Memory B cell (primary cell): ENCODE measurements at regions not wholly inside any gene's neighbourhood (a gene's known extent, or its start where the extent isn't known, plus 50 kb on each side); places are given as distances from the start of the nearest gene placed in this dataset.
"Not testable (repeated sequence)": the region's sequence is repeated elsewhere in the genome, so short reads cannot be mapped to it uniquely, and the experiment has no call there.

Source experiments
- ATAC-seq: fragments of 150-1000 bp; cut with Tn5 transposase; 2 replicates; pipeline ENCODE4 v1.10.0; 2021; ENCODE audit warnings: low read depth, mild to moderate bottlenecking, moderate library complexity
- DNase-seq, 2 donors: peaks; one replicate each; pipeline ENCODE4 v3.0.0; 2022; ENCODE audit warnings: low spot score in 2 of 2
- H3K27ac Mint-ChIP-seq: one replicate; pipeline ENCODE4 v1.8.0; 2022; ENCODE audit warnings: mild to moderate bottlenecking, moderate library complexity, mixed read lengths
- H3K27me3 Mint-ChIP-seq: one replicate; pipeline ENCODE4 v1.8.0; 2022; ENCODE audit warnings: mixed read lengths
- H3K36me3 Mint-ChIP-seq: one replicate; pipeline ENCODE4 v1.8.0; 2022; ENCODE audit warnings: mild to moderate bottlenecking, mixed read lengths
- H3K4me1 Mint-ChIP-seq: one replicate; pipeline ENCODE4 v1.8.0; 2022; ENCODE audit warnings: mixed read lengths
- H3K4me3 Mint-ChIP-seq: one replicate; pipeline ENCODE4 v1.8.0; 2022; ENCODE audit warnings: mild to moderate bottlenecking, moderate library complexity, mixed read lengths
- H3K9me3 Mint-ChIP-seq: one replicate; pipeline ENCODE4 v1.8.0; 2022; ENCODE audit warnings: mixed read lengths

DNA sequence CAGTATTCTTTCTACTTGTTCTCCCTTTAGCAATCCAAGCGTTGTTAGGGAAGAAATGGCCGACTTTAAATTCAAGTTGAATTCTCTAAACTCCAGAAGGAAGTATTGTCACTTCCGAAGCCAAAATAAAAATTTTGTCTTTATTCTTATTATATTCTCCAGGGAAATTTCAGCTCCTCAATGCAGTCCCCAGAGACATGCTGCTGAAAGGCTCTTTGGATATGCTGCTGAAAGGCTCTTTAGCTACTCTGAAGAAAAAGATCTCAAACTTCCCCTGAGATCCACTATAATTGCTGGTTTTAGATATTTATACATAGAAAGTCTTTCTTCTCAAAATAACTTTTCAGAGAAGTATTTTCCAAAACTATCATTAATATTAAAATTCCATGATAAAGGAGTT is 92.3 kb upstream of the PARP8 start:
- H3K27ac Mint-ChIP-seq: no peak overlapping the region
- ATAC-seq (no peak), DNase-seq (no peak)
- H3K36me3 Mint-ChIP-seq: no peaks in the 10 kb centered on the region
- peaks cover 2% of the 10 kb centered on the region for H3K4me1 Mint-ChIP-seq
- no peak overlapping the region for H3K4me3 Mint-ChIP-seq
- H3K27me3 Mint-ChIP-seq: no peaks in the 10 kb centered on the region
- H3K9me3 Mint-ChIP-seq: no peaks in the 10 kb centered on the region

DNA sequence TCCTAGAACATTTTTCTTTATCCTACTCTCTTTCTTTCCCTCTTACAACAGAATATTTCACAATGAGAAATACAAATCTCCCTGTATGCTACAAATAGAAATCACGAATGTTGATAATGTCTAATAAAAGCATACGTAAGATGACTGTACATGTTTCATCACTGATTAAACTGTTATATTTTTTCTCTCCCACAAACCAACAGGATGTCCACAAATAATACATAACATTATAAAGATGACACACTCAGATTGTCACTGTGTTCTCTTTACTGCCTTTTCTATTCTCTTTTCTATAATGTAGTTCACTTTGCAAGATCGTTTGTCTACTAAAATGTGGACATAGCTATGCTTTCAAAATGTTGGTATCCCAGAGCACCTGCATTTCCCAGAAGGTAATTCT is 90.7 kb upstream of the PARP8 start:
- no peak for DNase-seq
- no peak overlapping the region for H3K27ac Mint-ChIP-seq
- H3K4me3 Mint-ChIP-seq: no peak overlapping the region
- peaks cover 2% of the 10 kb centered on the region for H3K4me1 Mint-ChIP-seq
- peaks cover 2% of the 10 kb centered on the region for H3K27me3 Mint-ChIP-seq
- ATAC-seq: no peak
- peaks cover 2% of the 10 kb centered on the region for H3K36me3 Mint-ChIP-seq
- H3K9me3 Mint-ChIP-seq: no peaks in the 10 kb centered on the region

DNA sequence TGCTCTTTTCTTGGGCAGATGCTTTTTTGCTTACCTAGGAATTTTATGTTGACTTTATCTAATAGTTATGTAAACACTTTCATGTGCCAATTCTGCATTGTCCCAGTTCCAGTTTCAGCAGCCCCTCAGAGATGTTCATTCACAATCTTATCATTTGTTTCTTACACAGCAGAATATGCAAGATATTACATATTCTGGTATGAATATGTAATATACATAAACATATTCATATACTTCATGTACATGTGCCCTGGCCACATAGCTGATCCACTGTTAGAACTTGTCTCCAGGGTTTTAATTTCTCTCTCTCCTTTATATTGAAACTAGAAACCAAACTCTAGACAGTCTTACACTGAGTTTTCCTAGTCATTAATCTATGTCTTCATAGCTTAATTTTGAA is 90.2 kb upstream of the PARP8 start:
- no peak overlapping the region for H3K4me3 Mint-ChIP-seq

DNA sequence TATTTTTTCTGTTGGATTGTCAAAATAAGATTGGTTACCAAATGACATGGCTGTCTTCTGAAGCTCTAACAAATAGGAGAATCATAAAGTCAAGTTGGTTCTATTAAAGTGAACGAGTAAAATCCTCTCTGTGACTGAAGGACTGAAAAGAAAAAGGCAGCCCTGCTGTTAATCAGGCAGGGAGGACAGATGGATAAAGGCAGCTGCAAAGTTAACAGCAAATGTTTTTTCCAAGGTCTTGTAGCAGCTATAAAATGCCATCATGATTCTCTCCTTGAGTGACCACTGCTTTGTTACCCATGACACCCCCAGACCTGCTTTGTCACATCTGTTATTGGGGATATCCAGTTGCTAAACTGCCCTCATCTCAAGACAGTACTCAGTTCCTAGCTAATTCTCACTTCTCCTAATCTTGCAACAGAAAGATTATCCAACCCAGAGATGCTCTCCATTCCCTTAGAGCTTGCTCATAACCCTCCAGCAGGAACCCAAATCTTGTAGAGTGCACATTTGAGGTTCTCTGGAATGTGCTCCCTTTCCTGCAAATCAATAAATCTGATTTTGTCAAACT is 89.7 kb upstream of the PARP8 start:
- no peak overlapping the region for H3K4me3 Mint-ChIP-seq
- H3K9me3 Mint-ChIP-seq: no peaks in the 10 kb centered on the region
- ATAC-seq: no peak
- peaks cover 2% of the 10 kb centered on the region for H3K4me1 Mint-ChIP-seq
- H3K27ac Mint-ChIP-seq: no peak overlapping the region
- peaks cover 2% of the 10 kb centered on the region for H3K36me3 Mint-ChIP-seq
- peaks cover 2% of the 10 kb centered on the region for H3K27me3 Mint-ChIP-seq
- DNase-seq: no peak

More for the DNA sequence above, 90.2 kb upstream of the PARP8 start:
- ATAC-seq (no peak), DNase-seq (no peak)
- peaks cover 2% of the 10 kb centered on the region for H3K27me3 Mint-ChIP-seq
- no peak overlapping the region for H3K27ac Mint-ChIP-seq
- no peaks in the 10 kb centered on the region for H3K9me3 Mint-ChIP-seq
- H3K36me3 Mint-ChIP-seq: peaks cover 2% of the 10 kb centered on the region
- peaks cover 2% of the 10 kb centered on the region for H3K4me1 Mint-ChIP-seq

DNA sequence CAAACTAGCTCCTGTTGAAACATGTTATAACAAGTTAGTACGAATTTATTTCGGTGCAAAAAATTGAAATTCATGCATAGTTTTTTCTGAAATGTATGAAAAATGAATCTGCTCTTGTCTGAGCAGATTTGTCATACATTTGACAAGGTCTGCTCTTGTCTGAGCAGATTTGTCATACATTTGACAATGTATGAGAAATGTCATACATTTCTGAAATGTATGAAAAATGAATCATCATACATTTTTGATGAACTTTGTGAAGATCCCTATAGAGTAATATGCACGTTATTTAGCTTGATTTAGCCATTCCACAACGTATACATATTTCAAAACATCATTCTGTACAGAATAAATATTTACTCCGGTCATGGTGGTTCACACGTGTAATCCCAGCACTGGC is 85.9 kb upstream of the PARP8 start:
- no peak for ATAC-seq
- peaks cover 2% of the 10 kb centered on the region for H3K36me3 Mint-ChIP-seq
- no peak for DNase-seq
- no peak overlapping the region for H3K4me3 Mint-ChIP-seq
- no peaks in the 10 kb centered on the region for H3K9me3 Mint-ChIP-seq
- peaks cover 2% of the 10 kb centered on the region for H3K4me1 Mint-ChIP-seq
- H3K27me3 Mint-ChIP-seq: peaks cover 4% of the 10 kb centered on the region
- no peak overlapping the region for H3K27ac Mint-ChIP-seq

DNA sequence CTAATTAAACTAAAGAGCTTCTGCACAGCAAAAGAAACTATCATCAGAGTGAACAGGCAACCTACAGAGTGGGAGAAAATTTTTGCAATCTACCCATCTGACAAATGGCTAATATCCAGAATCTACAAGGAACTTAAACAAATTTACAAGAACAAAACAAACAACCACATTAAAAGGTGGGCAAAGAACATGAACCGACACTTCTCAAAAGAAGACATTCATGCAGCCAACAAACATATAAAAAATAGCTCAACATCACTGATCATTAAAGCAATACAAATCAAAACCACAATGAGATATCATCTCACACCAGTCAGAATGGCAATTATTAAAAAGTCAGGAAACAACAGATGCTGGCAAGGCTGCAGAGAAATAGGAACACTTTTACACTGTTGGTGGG is 84.6 kb upstream of the PARP8 start:
- H3K27ac Mint-ChIP-seq, H3K36me3 Mint-ChIP-seq, H3K4me1 Mint-ChIP-seq, H3K27me3 Mint-ChIP-seq, H3K4me3 Mint-ChIP-seq, H3K9me3 Mint-ChIP-seq, ATAC-seq, DNase-seq: not testable (repeated sequence)

DNA sequence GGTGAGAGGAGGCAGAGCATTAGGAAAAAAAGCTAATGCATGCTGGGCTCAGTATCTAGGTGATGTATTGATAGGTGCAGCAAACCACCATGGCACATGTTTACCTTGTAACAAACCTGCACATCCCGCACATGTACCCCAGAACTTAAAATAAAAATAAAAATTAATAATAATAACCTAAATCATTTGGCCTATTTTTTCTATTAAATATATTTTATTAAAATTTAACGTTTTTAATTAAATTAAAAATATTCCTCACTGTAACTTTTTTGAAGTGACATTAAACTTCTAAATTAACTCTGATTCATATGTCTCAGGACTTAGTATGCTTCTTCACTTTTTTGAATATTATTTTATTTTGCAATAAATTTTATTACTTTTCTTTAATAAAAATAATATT is 83.7 kb upstream of the PARP8 start:
- DNase-seq: no peak
- H3K4me3 Mint-ChIP-seq: no peak overlapping the region
- no peak for ATAC-seq
- H3K9me3 Mint-ChIP-seq: no peaks in the 10 kb centered on the region
- H3K36me3 Mint-ChIP-seq: peaks cover 2% of the 10 kb centered on the region
- peaks cover 4% of the 10 kb centered on the region for H3K27me3 Mint-ChIP-seq
- H3K4me1 Mint-ChIP-seq: no peaks in the 10 kb centered on the region
- H3K27ac Mint-ChIP-seq: no peak overlapping the region

DNA sequence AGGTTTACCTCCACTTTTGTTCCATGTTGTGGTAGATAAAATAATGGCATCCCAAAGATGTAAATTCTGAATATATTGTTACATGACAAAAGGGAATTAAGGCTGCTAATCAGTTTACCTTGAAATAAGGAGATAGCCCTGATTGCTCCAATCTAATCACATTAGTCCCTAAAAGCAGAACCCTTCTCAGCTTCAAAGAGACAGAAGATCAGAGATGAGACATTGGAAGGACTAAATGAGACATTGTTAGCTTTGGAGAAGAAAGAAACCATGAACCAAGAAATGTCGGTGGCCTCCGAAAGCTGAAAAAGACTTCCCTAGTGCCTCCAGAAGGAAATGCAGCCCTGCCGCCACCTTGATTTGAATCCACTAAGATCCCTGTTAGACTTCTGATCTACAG is 82.8 kb upstream of the PARP8 start:
- Mint-ChIP-seq H3K4me1 (no peaks in the 10 kb centered on the region), H3K4me3 (no peak overlapping the region), H3K27ac (no peak overlapping the region), H3K36me3 (peaks cover 2% of the 10 kb centered on the region), H3K9me3 (no peaks in the 10 kb centered on the region), H3K27me3 (peaks cover 4% of the 10 kb centered on the region)
- DNase-seq (no peak), ATAC-seq (no peak)

DNA sequence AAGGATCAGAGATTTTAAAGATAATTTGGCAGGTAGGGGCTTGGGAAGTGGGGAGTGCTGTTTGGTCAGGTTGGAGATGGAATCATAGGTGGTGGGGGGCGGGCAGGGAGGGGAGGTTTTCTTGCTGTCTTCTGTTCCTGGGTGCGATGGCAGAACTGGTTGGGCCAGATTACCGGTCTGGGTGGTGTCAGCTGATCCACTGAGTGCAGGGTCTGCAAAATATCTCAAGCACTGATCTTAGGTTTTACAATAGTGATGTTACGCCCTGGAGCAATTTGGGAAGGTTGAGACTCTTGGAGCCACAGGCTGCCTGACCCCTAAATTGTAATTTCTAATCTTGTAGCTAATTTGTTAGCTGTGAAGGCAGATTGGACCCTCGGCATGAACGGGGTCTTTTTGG is 78.0 kb upstream of the PARP8 start:
- not testable (repeated sequence) for H3K9me3 Mint-ChIP-seq, ATAC-seq, H3K36me3 Mint-ChIP-seq, H3K27ac Mint-ChIP-seq, H3K4me3 Mint-ChIP-seq, H3K27me3 Mint-ChIP-seq, DNase-seq
- H3K4me1 Mint-ChIP-seq: peaks cover 13% of the 10 kb centered on the region

DNA sequence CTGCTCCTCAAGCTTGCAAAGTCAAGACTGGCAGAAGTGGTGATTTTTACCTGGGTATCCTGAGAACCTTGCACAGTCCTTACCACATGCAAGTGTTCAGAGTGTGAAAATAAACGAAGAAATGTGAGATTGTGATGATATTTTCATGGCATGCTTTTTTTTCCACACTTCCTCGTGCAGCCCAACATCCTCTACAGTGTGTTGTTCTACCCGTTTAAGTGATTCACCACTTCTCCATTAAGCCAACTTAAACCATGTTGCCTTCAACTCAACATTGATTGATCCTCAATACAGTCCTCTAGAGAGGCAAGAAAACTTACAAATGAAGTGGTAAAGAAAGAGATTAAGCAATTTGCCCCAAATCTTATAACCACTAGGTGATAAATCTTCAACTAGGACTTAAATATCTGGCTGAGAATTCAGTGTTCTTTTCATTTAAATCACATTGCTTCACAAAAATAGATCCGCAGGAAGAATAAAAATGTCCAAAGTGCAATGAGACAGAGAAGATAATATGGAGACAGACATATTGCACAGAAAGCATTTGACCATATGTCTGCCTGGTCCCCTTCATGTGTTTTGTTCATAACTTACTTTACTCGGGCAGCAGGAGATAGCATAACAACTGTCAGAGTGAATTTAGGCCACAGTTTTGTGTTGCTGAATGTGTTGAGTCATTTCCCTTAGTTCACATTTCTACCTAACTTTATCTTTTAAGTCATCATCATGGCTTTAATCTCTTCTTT is 75.8 kb upstream of the PARP8 start:
- ATAC-seq, H3K27ac Mint-ChIP-seq, H3K27me3 Mint-ChIP-seq, DNase-seq, H3K9me3 Mint-ChIP-seq, H3K4me3 Mint-ChIP-seq, H3K36me3 Mint-ChIP-seq: not testable (repeated sequence)
- peaks cover 13% of the 10 kb centered on the region for H3K4me1 Mint-ChIP-seq

DNA sequence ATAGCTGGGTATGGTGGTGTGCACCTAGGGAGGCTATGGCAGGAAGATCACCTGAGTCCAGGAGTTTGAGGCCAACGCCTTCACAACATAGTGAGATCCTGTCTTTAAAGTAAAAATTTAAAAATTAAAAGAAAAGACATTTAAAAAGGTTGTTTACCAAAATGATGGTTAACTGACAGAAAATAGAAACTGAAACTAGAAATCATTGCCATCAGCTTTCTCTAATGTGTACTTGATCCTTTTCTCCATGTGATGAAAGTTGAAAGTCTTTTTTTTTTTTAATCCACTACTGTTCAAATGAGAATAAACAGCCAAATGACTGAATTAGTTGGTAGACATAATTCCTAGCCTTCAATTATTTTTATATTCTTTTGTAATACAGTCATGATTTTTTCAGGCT is 75.1 kb upstream of the PARP8 start:
- H3K27me3 Mint-ChIP-seq, H3K27ac Mint-ChIP-seq, DNase-seq, H3K36me3 Mint-ChIP-seq, ATAC-seq, H3K4me3 Mint-ChIP-seq, H3K9me3 Mint-ChIP-seq: not testable (repeated sequence)
- peaks cover 13% of the 10 kb centered on the region for H3K4me1 Mint-ChIP-seq

DNA sequence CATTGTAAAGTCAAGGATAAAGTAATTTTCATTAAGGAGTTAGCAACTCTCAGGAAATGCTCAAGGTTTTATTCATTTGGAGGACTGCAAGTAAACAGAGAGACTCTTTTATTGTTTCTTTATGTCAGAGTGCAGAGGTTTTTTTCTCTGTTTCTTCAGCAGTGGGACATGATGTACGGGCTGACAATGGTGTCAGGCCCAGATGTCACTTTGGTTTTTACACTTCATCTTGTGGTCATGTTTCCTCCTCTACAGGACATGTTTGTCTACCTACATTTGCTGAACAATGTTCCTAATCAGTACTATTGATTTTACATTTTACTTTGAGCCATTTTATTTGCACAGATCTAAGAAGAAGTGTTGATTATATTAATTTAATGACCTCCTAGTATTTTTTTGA is 72.8 kb upstream of the PARP8 start:
- ATAC-seq (no peak), DNase-seq (no peak)
- Mint-ChIP-seq H3K36me3 (no peaks in the 10 kb centered on the region), H3K27ac (no peak overlapping the region), H3K27me3 (no peaks in the 10 kb centered on the region), H3K4me3 (no peak overlapping the region), H3K4me1 (peaks cover 13% of the 10 kb centered on the region), H3K9me3 (peaks cover 3% of the 10 kb centered on the region)

DNA sequence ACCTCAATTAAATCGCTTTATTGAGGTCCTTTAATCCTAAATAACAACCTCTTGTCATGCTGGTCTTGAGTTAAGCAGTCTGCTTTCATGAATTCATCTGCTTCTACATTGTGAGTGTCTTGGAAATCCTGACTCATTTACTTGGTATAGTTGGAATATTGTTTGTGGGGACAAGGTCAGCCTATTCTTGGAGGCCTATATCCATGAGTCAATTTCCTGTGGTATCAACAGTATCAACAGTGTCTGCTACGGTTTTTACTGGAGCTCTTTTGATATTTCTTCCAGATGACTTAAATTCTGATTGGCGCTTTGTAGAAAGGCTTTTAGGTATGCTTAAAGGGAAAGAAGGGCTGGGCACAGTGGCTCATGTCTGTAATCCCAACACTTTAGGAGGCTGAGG is 71.2 kb upstream of the PARP8 start:
- H3K27me3 Mint-ChIP-seq: no peaks in the 10 kb centered on the region

DNA sequence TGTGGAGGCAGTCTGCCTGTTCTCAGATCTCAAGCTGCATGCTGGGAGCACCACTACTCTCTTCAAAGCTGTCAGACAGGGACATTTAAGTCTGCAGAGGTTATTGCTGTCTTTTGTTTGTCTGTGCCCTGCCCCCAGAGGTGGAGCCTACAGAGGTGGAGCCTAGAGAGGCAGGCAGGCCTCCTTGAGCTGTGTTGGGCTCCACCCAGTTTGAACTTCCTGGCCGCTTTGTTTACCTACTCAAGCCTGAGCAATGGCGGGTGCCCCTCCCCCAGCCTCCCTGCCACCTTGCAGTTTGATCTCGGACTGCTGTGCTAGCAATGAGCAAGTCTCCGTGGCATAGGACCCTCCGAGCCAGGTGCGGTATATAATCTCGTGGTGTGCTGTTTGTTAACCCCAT is 64.9 kb upstream of the PARP8 start:
- H3K4me1 Mint-ChIP-seq, ATAC-seq, H3K36me3 Mint-ChIP-seq, H3K27me3 Mint-ChIP-seq, H3K27ac Mint-ChIP-seq, H3K9me3 Mint-ChIP-seq, DNase-seq, H3K4me3 Mint-ChIP-seq: not testable (repeated sequence)

More for the DNA sequence above, 71.2 kb upstream of the PARP8 start:
- DNase-seq (no peak), ATAC-seq (no peak)
- H3K9me3 Mint-ChIP-seq: peaks cover 3% of the 10 kb centered on the region
- H3K4me3 Mint-ChIP-seq: no peak overlapping the region
- H3K36me3 Mint-ChIP-seq: no peaks in the 10 kb centered on the region
- no peak overlapping the region for H3K27ac Mint-ChIP-seq
- H3K4me1 Mint-ChIP-seq: peaks cover 11% of the 10 kb centered on the region

DNA sequence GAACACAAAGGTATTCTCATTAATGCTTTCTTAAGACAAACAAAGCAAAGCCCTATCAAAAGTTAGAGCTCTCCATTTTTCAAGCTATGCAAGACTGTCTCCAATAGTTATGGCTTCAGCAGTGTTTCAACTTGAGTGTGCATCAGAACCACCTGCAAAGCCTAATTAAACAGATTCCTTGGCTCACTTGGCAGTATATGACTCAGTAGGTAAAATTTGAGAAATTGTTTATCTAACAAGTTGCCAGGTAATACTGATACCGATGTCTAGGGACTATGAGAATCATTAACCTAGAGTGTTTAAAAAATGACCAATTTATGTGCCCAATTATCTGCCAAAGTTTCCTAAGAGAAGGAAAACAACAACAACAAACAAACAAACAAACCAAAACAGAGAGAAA is 60.3 kb upstream of the PARP8 start:
- peaks cover 3% of the 10 kb centered on the region for H3K4me1 Mint-ChIP-seq
- H3K36me3 Mint-ChIP-seq: no peaks in the 10 kb centered on the region
- H3K27me3 Mint-ChIP-seq: no peaks in the 10 kb centered on the region
- no peaks in the 10 kb centered on the region for H3K9me3 Mint-ChIP-seq
- no peak overlapping the region for H3K4me3 Mint-ChIP-seq
- ATAC-seq: no peak
- H3K27ac Mint-ChIP-seq: no peak overlapping the region
- no peak for DNase-seq
